Testis (tissue), 2 donors: ENCODE measurements at regions not wholly inside any gene's neighbourhood (a gene's known extent, or its start where the extent isn't known, plus 50 kb on each side); places are given as distances from the start of the nearest gene placed in this dataset.

Source experiments
- DNase-seq: peaks from one replicate; pipeline ENCODE4 v3.0.0-alpha.2; 2019
- H3K27ac ChIP-seq, 2 donors: fragments of 200-600 bp; sonication (generic); one replicate each; pipeline ENCODE4 v1.5.1; 2019
- H3K27me3 ChIP-seq: fragments of 200-600 bp; sonication (generic); one replicate; pipeline ENCODE4 v1.5.1; 2019
- H3K36me3 ChIP-seq: fragments of 200-600 bp; sonication (generic); one replicate; pipeline ENCODE4 v1.5.1; 2017; ENCODE audit warnings: low read depth; ENCODE audit errors: missing control alignments
- H3K4me1 ChIP-seq: fragments of 200-600 bp; sonication (generic); one replicate; pipeline ENCODE4 v1.5.1; 2019
- H3K4me3 ChIP-seq, 2 donors: fragments of 200-600 bp; sonication (generic); one replicate each; pipeline ENCODE4 v1.5.1; 2017 to 2019
- H3K9me3 ChIP-seq: fragments of 200-600 bp; sonication (generic); one replicate; pipeline ENCODE4 v1.5.1; 2017
- POLR2A ChIP-seq: fragments of 450-650 bp; IDR thresholded peaks from one replicate; pipeline ENCODE4 v1.6.1; 2017; ENCODE audit warnings: antibody characterized with exemption, mild to moderate bottlenecking, moderate library complexity
- WGBS, 2 donors: methylation state at CpG; one replicate each; pipeline ENCODE4 v1.1.5; 2018; 5-methylcytosine and 5-hydroxymethylcytosine counted together
- intact Hi-C: fragments of 100-400 bp; cut with DNase I; formaldehyde crosslinking; loops from one replicate; pipeline ENCODE4 v1.15.1; 2023; ENCODE audit warnings: low total_unique reads
- TF ChIP-seq, protein P1 (sequence below), 3 experiments: fragments of 450-650 bp in 2 of 3; fragments of 200-600 bp in 1 of 3; sonication (generic) in 1 of 3; IDR thresholded peaks; one replicate each; pipeline ENCODE4 v1.5.1; 2016 to 2019; ENCODE audit warnings: antibody characterized with exemption in 3 of 3, mild to moderate bottlenecking in 2 of 3, moderate library complexity in 1 of 3

GRCh38 chrX:148269513-148269912 is 230.9 kb upstream of the AFF2 start:
- Histone ChIP-seq H3K27me3 (no peaks in the 10 kb centered on the region), H3K4me3 (no peak overlapping the region), H3K9me3 (no peaks in the 10 kb centered on the region), H3K27ac (no peak overlapping the region), H3K36me3 (no peaks in the 10 kb centered on the region), H3K4me1 (no peaks in the 10 kb centered on the region)
- intact Hi-C loops, result no loop called here
- DNase-seq, result no peak
- TF ChIP-seq, protein P1, sequence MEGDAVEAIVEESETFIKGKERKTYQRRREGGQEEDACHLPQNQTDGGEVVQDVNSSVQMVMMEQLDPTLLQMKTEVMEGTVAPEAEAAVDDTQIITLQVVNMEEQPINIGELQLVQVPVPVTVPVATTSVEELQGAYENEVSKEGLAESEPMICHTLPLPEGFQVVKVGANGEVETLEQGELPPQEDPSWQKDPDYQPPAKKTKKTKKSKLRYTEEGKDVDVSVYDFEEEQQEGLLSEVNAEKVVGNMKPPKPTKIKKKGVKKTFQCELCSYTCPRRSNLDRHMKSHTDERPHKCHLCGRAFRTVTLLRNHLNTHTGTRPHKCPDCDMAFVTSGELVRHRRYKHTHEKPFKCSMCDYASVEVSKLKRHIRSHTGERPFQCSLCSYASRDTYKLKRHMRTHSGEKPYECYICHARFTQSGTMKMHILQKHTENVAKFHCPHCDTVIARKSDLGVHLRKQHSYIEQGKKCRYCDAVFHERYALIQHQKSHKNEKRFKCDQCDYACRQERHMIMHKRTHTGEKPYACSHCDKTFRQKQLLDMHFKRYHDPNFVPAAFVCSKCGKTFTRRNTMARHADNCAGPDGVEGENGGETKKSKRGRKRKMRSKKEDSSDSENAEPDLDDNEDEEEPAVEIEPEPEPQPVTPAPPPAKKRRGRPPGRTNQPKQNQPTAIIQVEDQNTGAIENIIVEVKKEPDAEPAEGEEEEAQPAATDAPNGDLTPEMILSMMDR (IDR thresholded peaks at IDR 0.05), result no peak
- TF ChIP-seq POLR2A, result no peak
- 59 to 93% methylated on average over 3 of the region's 3 CpGs for WGBS, 2 donors

GRCh38 chrX:148270499-148270898 is 229.9 kb upstream of the AFF2 start:
- H3K9me3 ChIP-seq, result no peaks in the 10 kb centered on the region
- H3K27me3 ChIP-seq, result no peaks in the 10 kb centered on the region
- no peak for DNase-seq
- 72 to 95% methylated on average over 2 of the region's 2 CpGs for WGBS, 2 donors
- no peaks in the 10 kb centered on the region for H3K36me3 ChIP-seq
- intact Hi-C loops, result no loop called here
- no peaks in the 10 kb centered on the region for H3K4me1 ChIP-seq
- no peak overlapping the region for H3K27ac ChIP-seq
- H3K4me3 ChIP-seq, result no peak overlapping the region
- TF ChIP-seq, protein P1 (IDR thresholded peaks at IDR 0.05), result no peak
- TF ChIP-seq POLR2A, result no peak

- WGBS, 2 donors, result 78 to 88% methylated on average over 2 of the region's 2 CpGs
Measured at GRCh38 chrX:148271263-148271662, 229.2 kb upstream of the AFF2 start.

GRCh38 chrX:148281920-148282319 is 218.5 kb upstream of the AFF2 start:
- Histone ChIP-seq H3K36me3 (no peaks in the 10 kb centered on the region), H3K27me3 (no peaks in the 10 kb centered on the region), H3K4me3 (no peak overlapping the region), H3K27ac (no peak overlapping the region), H3K9me3 (no peaks in the 10 kb centered on the region), H3K4me1 (no peaks in the 10 kb centered on the region)
- intact Hi-C loops, result no loop called here
- 50 to 71% methylated on average over 1 of the region's 1 CpG for WGBS, 2 donors
- no peak for TF ChIP-seq POLR2A
- TF ChIP-seq, protein P1 (IDR thresholded peaks at IDR 0.05), result no peak
- no peak for DNase-seq

More at GRCh38 chrX:148271263-148271662, 229.2 kb upstream of the AFF2 start:
- Histone ChIP-seq H3K27ac (no peak overlapping the region), H3K36me3 (no peaks in the 10 kb centered on the region), H3K4me3 (no peak overlapping the region), H3K4me1 (no peaks in the 10 kb centered on the region), H3K9me3 (no peaks in the 10 kb centered on the region), H3K27me3 (no peaks in the 10 kb centered on the region)
- no peak for DNase-seq
- intact Hi-C loops, result no loop called here
- TF ChIP-seq POLR2A, result no peak
- TF ChIP-seq, protein P1 (IDR thresholded peaks at IDR 0.05), result no peak

GRCh38 chrX:148282504-148282903 is 217.9 kb upstream of the AFF2 start:
- DNase-seq, result no peak
- H3K4me1 ChIP-seq, result no peaks in the 10 kb centered on the region
- WGBS, 2 donors, result 69 to 88% methylated on average over 1 of the region's 1 CpG
- H3K36me3 ChIP-seq, result no peaks in the 10 kb centered on the region
- H3K27ac ChIP-seq, result no peak overlapping the region
- H3K9me3 ChIP-seq, result no peaks in the 10 kb centered on the region
- H3K4me3 ChIP-seq, result no peak overlapping the region
- intact Hi-C loops, result no loop called here
- no peaks in the 10 kb centered on the region for H3K27me3 ChIP-seq
- no peak for TF ChIP-seq POLR2A
- TF ChIP-seq, protein P1 (IDR thresholded peaks at IDR 0.05), result no peak
